Ovary (tissue), 7 donors: ENCODE measurements at regions not wholly inside any gene's neighbourhood (a gene's known extent, or its start where the extent isn't known, plus 50 kb on each side); places are given as distances from the start of the nearest gene placed in this dataset.

Experiments used
- DNase-seq, 5 donors: peaks; one replicate each; pipeline ENCODE4 v3.0.0-alpha.2; 2019 to 2020
- H3K27ac ChIP-seq, 2 donors: fragments of 200-600 bp; one replicate each; pipeline versions ENCODE4 v1.5.1 to v1.8.0; 2019 to 2022
- H3K27me3 ChIP-seq: fragments of 200-600 bp; one replicate; pipeline ENCODE4 v1.8.0; 2022
- H3K36me3 ChIP-seq: fragments of 200-600 bp; sonication (generic); one replicate; pipeline ENCODE4 v1.5.1; 2019
- H3K4me1 ChIP-seq: one replicate; pipeline ENCODE4 v1.8.1; 2013; ENCODE audit warnings: mild to moderate bottlenecking, moderate library complexity; ENCODE audit not compliant: insufficient read depth
- H3K4me3 ChIP-seq: fragments of 200-600 bp; sonication (generic); one replicate; pipeline ENCODE4 v1.5.1; 2017
- H3K9me3 ChIP-seq, 2 donors: fragments of 200-600 bp in 1 of 2; sonication (generic) in 1 of 2; one replicate each; pipeline versions ENCODE4 v1.5.1 to v1.8.1; 2013 to 2019; ENCODE audit warnings: mild to moderate bottlenecking in 1 of 2, moderate library complexity in 1 of 2
- CTCF ChIP-seq, 3 donors: fragments of 450-650 bp in 2 of 3; fragments of 200-600 bp in 1 of 3; IDR thresholded peaks; one replicate each; pipeline versions ENCODE4 v1.5.1 to v1.8.0; 2016 to 2022; ENCODE audit warnings: antibody characterized with exemption in 3 of 3, mild to moderate bottlenecking in 1 of 3
- EP300 ChIP-seq: sonication (generic); formaldehyde crosslinking; IDR thresholded peaks from one replicate; pipeline ENCODE4 v1.6.1; 2017; ENCODE audit warnings: antibody characterized with exemption
- POLR2A ChIP-seq: fragments of 450-650 bp; IDR thresholded peaks from one replicate; pipeline ENCODE4 v1.6.1; 2017; ENCODE audit warnings: antibody characterized with exemption, mild to moderate bottlenecking, moderate library complexity
- WGBS, 3 donors: extraction: QIAGEN DNeasy Blood & Tissue Kit in 1 of 3; methylation state at CpG; one replicate each; pipeline versions ENCODE4 v1.1.5 to v1.1.7; 2013 to 2017; 5-methylcytosine and 5-hydroxymethylcytosine counted together
- intact Hi-C, 4 donors: fragments of 100-400 bp; cut with DNase I; formaldehyde crosslinking; loops; one replicate each; pipeline versions ENCODE4 v1.11.0 to v1.15.1; 2022 to 2023
- donor health status: DM: no; HTN: no; CAD: no; lungs with moderate emphysema.
- donor health status: DM: no; HTN: no; CAD: no.
- donor health status: Bipolar disorder and iron deficiency.
- donor health status: DM: no; HTN: no; CAD: no.
- donor health status: DM: yes; HTN: yes; CAD: no.

DNA sequence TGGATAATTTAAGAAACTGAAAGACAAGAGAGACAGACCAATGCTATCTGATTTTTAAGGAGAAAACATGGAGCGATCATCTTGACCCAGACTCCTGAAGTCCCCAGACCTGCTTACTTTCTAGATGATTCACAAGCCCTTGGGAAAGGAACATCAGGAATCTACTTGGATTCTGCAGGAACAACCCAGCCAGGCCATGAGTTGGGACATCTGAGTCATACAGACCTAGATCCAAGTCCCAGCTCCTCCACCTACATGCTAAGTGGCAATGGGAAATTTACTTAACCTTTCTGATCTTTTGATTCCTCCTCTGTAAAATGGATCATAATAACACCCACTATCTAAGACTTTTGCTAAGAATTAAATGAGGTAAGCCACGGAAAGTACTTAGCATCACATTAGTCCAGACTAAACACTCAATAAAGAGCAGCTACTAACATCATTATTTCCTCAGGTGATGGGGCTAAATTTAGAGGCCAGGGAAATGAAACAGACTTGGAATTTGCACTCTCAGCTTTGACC lies 61.0 kb upstream of the MAFB start:
- no peaks in the 10 kb centered on the region for H3K36me3 ChIP-seq
- no peak overlapping the region for H3K27ac ChIP-seq
- H3K27me3 ChIP-seq: no peaks in the 10 kb centered on the region
- H3K4me1 ChIP-seq: no peaks in the 10 kb centered on the region
- H3K4me3 ChIP-seq: no peak overlapping the region
- WGBS, 3 donors: 45 to 71% (median 53%) methylated on average over 2 of the region's 2 CpGs
- no peaks in the 10 kb centered on the region for H3K9me3 ChIP-seq
- no peak for TF ChIP-seq POLR2A
- no peak for TF ChIP-seq CTCF (IDR thresholded peaks at IDR 0.05)
- no peak for TF ChIP-seq EP300
- intact Hi-C loops: no loop called here
- DNase-seq: no peak

- Histone ChIP-seq H3K4me3 (no peak overlapping the region), H3K27me3 (no peaks in the 10 kb centered on the region), H3K27ac (no peak overlapping the region), H3K36me3 (no peaks in the 10 kb centered on the region), H3K4me1 (no peaks in the 10 kb centered on the region), H3K9me3 (no peaks in the 10 kb centered on the region)
- no peak for DNase-seq
- TF ChIP-seq EP300 (no peak), POLR2A (no peak), CTCF (IDR thresholded peaks at IDR 0.05) (no peak)
- WGBS, 3 donors: 38 to 48% (median 42%) methylated on average over 5 of the region's 5 CpGs
- intact Hi-C loops: no loop called here
Observed at GRCh38 chr20:40750541-40751035, 61.6 kb upstream of the MAFB start.

- WGBS, 3 donors: 88 to 94% (median 90%) methylated on average over 4 of the region's 4 CpGs
Observed at GRCh38 chr20:40753472-40753871, 64.4 kb upstream of the MAFB start.

GRCh38 chr20:40754339-40754943 lies 65.4 kb upstream of the MAFB start:
- no peaks in the 10 kb centered on the region for H3K4me1 ChIP-seq
- DNase-seq: peak in 1 of 5 donors; percentile 31
- H3K36me3 ChIP-seq: no peaks in the 10 kb centered on the region
- TF ChIP-seq POLR2A (no peak), CTCF (IDR thresholded peaks at IDR 0.05) (no peak), EP300 (no peak)
- no peaks in the 10 kb centered on the region for H3K27me3 ChIP-seq
- H3K27ac ChIP-seq: no peak overlapping the region
- no peaks in the 10 kb centered on the region for H3K9me3 ChIP-seq
- WGBS, 3 donors: 0 to 2% (median 1%) methylated on average over 6 of the region's 6 CpGs
- intact Hi-C loops: no loop called here
- H3K4me3 ChIP-seq: no peak overlapping the region

More at GRCh38 chr20:40753472-40753871, 64.4 kb upstream of the MAFB start:
- TF ChIP-seq EP300 (no peak), POLR2A (no peak), CTCF (IDR thresholded peaks at IDR 0.05) (no peak)
- no peak overlapping the region for H3K27ac ChIP-seq
- H3K36me3 ChIP-seq: no peaks in the 10 kb centered on the region
- H3K4me1 ChIP-seq: no peaks in the 10 kb centered on the region
- H3K4me3 ChIP-seq: no peak overlapping the region
- H3K9me3 ChIP-seq: no peaks in the 10 kb centered on the region
- DNase-seq: no peak
- intact Hi-C loops: no loop called here
- H3K27me3 ChIP-seq: no peaks in the 10 kb centered on the region
